GM12892 (cell line): ENCODE measurements at regions not wholly inside any gene's neighbourhood (a gene's known extent, or its start where the extent isn't known, plus 50 kb on each side); places are given as distances from the start of the nearest gene placed in this dataset.

ENCODE experiments used
- POLR2A ChIP-seq: IDR thresholded peaks from 2 replicates; pipeline ENCODE4 v1.6.1; 2011; ENCODE audit warnings: low read depth, low read length, control low read depth
- POLR2AphosphoS5 ChIP-seq: IDR thresholded peaks from 2 replicates; pipeline ENCODE4 v1.6.1; 2011; ENCODE audit warnings: low read depth, low read length, control low read depth
- TAF1 ChIP-seq: IDR thresholded peaks from 2 replicates; pipeline ENCODE4 v1.6.1; 2011; ENCODE audit warnings: low read depth, mild to moderate bottlenecking, control low read depth, low read length, borderline replicate concordance

GRCh38 chr20:4305091-4305490 is 56.0 kb upstream of the ADRA1D start:
- TF ChIP-seq POLR2A (no peak), TAF1 (no peak), POLR2AphosphoS5 (no peak)
